ENCODE measurements at regions not wholly inside any gene's neighbourhood (a gene's known extent, or its start where the extent isn't known, plus 50 kb on each side); places are given as distances from the start of the nearest gene placed in this dataset.
A peak's percentile ranks its signal among the peaks of the same experiment; 100 is the strongest.
"Not testable (repeated sequence)": the region's sequence is repeated elsewhere in the genome, so short reads cannot be mapped to it uniquely, and the experiment has no call there.

DNA sequence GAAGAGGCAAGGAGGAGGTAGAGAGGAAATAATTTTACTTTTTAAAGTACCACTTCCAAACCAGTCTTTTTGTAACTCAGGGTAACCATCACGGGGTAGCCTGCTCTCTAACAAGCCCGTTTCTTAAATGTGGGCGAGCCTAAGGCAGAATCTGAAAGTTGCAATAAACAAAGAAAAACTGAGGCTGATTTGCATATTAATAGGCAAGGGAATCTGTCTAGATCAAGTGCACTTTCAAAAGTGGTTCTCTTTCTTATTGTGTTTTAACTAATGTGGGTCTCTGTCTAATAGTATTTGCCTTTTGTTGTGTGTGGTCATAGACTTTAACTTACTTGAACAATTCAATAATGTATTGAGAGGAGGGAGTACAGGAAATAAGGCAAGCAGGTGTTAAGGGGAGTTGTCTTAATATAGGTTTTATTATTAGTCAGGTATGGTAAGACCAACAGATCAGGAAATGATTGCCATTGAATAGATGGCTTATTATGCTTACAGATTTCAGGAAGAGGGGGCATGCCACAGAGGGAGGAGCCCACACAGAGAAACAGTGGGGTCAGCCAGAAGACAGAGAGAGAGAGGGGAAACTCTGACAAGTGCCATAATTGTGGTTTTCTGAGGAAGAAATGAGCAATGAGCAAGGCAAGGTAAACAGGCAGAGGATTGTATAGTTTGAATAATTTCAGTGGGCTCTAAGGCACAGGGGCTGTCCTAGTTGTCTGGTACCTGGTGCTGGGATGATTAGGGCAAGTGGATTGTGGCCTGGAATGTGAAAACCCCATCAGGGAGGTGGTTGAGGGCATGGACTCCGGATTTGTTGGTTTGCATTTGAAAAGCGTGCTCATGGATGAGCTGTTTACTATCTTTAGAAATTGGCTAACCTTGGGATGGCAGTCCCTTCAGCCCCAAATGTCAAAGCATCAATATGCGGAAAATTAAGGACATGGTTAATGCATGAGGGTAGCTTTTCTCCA, 237.2 kb downstream of the TOX3 start:
- DNase-seq (ENCODE audit: low read depth): no peak

DNA sequence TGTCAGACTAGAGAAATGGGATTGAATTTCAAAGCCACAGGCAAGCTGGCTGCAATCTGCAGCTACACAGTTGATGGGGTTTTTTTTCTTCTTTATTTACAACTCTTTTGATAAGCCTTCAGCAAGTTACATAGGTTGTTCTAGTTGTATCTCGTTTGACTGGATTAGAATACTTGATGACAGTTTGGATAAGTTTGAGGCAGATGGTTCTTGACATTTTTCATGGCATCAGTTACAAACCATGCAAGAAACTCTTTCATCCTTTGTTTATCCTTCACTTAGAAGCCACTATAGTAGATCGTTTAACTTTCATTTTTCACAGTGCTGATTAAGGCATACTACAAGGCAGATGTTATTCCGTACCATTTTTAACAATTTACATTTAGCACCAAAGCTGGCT, 238.9 kb downstream of the TOX3 start:
- no peak for DNase-seq (ENCODE audit: low read depth)

DNA sequence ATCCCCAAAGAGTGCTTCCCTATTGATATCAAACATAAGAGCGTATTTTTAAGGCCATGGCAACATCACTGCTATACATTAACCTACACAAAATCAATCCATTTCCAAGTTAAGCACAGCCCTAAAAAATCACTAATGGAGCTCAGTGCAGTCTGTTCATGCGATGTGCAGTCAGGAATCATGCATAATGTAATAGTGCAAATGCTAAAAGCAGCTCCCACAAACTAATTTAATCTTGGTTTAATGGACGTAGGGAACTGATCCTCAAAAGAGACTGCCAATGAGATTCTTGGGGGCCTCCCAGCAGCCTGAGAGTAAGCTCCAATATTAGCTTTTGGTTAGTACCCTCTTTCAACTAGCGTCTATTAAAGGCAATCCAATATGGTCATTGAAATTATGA, 245.9 kb downstream of the TOX3 start:
- DNase-seq (ENCODE audit: low read depth): no peak

DNA sequence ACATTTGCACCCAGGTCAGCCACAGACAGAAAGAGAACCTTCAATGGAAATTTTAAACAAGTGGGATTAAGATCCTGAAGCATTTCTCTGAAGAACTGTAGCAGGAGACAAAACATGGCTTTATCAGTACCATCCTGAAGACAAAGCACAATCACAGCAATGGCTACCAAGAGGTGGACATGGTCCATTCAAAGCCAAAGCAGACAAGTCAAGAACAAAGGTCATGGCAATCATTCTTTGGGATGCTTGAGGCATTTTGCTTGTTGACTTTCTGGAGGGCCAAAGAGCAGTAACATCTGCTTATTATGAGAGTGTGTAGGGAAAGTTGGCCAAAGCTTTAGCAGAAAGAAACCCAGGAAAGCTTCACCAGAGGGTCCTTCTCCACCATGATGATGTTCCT, 248.2 kb downstream of the TOX3 start:
- DNase-seq (ENCODE audit: low read depth): no peak

GRCh38 chr16:52296706-52297315, 250.1 kb downstream of the TOX3 start:
- DNase-seq (ENCODE audit: low read depth): not testable (repeated sequence)

GRCh38 chr16:52296076-52296475, 250.9 kb downstream of the TOX3 start:
- DNase-seq (ENCODE audit: low read depth): no peak

DNA sequence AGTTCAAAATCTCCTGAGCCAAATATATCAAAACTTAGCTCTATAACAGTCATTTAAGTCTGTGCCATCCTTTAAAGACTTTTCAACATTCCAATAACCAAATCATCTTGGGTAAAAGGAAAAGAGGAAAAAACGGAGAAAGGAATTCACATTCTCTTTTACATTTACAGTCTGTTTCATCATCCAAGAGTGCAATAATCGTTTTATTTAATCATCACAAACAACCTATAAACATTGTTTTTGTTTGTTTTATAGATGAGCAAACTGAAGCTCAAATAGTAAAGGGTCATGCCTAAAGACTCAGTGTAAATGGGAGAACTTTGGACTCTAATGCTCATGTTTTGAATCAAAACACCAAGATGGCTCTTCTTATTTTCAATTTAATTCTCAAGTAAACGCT, 252.3 kb downstream of the TOX3 start:
- no peak for DNase-seq (ENCODE audit: low read depth)

DNA sequence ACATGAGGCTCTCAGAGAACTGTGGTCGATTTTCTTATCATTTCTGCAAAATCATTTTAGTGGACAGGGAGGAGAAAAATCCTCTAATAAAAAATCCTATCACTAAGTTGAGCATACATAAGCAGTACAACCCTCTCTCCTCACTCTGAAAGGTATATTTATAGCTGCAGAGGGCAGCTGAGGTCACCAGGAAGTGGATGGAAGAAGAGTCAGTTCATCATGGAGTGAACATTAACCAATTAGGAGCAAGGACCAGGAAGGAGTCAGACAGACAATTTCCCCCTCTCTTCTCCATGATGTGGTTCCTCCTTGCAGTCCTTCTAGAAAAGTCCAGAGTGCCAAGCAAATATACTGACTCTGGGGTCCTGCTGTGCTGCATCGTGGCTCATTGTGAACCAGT, 253.7 kb downstream of the TOX3 start:
- no peak for DNase-seq (ENCODE audit: low read depth)

DNA sequence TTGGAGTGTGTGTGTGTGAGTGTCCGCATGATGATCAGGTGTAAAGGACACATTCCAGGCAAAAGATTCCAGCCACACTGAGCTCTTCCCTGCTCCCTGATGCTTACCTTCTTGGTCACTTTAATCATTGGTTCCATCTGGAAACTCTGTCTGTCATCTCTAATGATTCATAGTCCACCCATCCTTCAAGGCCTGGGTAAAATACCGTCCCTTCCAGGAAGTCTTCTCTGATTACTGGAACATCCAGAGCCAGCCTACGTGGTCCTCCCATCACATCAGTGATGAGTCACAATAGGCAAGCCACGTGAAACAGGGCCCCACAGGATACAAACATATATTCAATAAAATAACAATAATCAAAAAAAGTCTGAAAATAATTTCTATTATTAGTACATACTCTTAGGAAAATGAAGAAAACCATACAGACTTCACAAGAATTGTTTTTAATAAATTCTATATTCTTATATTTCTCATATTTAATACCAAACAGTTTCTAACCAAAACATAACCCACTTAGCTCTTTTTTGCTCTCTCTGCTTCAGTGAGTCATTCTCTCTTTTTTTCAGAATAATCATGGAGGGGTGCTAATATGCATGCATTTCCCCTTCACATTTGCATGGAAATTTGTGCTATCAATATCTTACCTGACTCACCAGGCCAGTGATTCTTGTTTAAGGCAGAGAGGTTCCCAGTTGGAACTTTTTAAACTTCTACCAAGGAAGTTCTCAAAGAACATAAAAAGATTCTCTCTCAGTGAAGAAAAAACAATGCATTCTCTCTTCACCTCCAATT, 263.2 kb downstream of the TOX3 start:
- DNase-seq (ENCODE audit: low read depth): no peak

- DNase-seq (ENCODE audit: low read depth): peak; percentile 0
These were observed 263.9 kb downstream of the TOX3 start for GRCh38 chr16:52283018-52283417.

GRCh38 chr16:52280086-52280485, 266.9 kb downstream of the TOX3 start:
- no peak for DNase-seq (ENCODE audit: low read depth)

DNA sequence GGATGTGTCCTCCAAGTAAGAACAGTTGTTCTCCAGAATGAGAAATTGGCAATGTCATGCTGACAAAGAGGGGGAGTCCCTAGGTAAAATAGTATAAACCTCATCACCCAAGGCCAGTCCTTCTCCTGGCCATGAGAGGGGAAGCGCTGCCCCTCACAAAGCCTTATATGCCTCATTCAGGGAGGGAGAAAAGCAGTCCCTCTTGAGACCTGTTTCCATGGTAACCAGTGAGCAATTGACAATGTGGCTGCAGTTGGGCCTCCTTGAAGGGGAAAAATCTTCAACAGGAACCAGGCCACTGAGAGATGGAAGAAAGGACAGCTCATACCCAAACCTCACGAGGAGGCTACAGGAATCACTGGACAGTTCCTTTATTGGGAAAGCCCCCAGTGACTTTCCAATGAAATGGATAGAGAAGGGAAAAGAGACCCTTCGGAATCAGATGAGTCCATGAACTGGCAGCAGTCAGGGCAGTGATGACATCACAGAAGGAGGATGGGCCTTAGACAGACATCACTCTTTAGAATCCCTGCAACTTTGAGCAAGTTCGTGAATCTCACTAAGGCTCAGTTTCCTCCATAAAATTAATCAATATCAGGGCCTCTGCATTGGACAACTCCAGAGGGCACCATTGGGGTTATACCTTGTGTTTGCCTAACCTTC, 275.7 kb downstream of the TOX3 start:
- no peak for DNase-seq (ENCODE audit: low read depth)

GRCh38 chr16:52265446-52265861, 281.5 kb downstream of the TOX3 start:
- no peak for DNase-seq (ENCODE audit: low read depth)

GRCh38 chr16:52257534-52257933, 289.4 kb downstream of the TOX3 start:
- DNase-seq (ENCODE audit: low read depth): no peak

GRCh38 chr16:52256310-52257078, 290.4 kb downstream of the TOX3 start:
- no peak for DNase-seq (ENCODE audit: low read depth)

- DNase-seq (ENCODE audit: low read depth): no peak
These were observed 292.2 kb downstream of the TOX3 start for GRCh38 chr16:52254746-52255145.

DNA sequence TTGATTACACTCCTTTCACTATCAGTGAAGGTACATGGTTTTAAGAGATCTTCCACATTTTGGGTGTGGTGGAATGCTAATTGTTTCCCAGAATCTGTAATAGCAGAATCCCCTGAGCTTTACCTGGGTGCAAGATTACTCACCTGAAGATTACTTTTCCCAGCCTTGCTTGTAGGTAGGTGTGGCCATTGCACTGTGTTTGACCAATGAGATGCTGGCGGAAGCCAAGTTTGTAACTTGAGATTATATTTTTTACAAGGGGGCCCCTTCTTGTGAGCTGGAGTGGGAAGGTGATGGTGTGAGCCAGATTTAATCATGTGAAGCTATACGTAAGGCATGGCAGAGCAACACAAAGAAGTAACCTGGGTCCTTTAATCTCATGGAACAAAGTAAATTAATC, 294.3 kb downstream of the TOX3 start:
- no peak for DNase-seq (ENCODE audit: low read depth)

- no peak for DNase-seq (ENCODE audit: low read depth)
These were observed 295.4 kb downstream of the TOX3 start for GRCh38 chr16:52251495-52251894.

GRCh38 chr16:52247737-52248136, 299.2 kb downstream of the TOX3 start:
- DNase-seq (ENCODE audit: low read depth): no peak

DNA sequence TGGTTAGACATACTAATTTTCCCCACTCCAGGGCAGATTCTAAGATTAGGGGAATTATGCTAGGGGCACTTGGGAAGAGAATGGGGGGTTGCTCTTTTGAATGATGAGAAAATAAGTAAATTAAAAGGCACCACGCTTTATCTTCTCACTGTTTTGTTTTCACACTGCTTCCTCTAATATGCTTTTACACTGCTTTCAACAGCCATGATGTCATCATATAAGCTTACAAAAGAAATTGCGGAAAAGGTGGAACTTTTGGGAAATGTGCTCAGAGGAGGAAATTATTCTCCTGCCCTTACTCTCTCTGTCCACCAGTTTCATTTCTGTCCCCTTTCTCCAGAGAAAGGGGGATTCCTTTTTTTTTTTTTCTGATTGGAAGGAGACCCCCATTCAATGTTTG, 308.2 kb downstream of the TOX3 start:
- DNase-seq (ENCODE audit: low read depth): no peak

- no peak for DNase-seq (ENCODE audit: low read depth)
These were observed 309.1 kb downstream of the TOX3 start for GRCh38 chr16:52237823-52238222.

Data from ELR (cell line).